Sigmoid colon (tissue), 6 donors: ENCODE measurements at regions not wholly inside any gene's neighbourhood (a gene's known extent, or its start where the extent isn't known, plus 50 kb on each side); places are given as distances from the start of the nearest gene placed in this dataset.

ENCODE experiments used
- DNase-seq: peaks from one replicate; pipeline ENCODE4 v3.0.0-alpha.2; 2019
- H3K27ac ChIP-seq, 4 donors: fragments of 200-600 bp; sonication (generic); one replicate each; pipeline ENCODE4 v1.5.1; 2016 to 2019; ENCODE audit warnings: mild to moderate bottlenecking in 1 of 4
- H3K27me3 ChIP-seq, 3 donors: fragments of 200-600 bp; sonication (generic); one replicate each; pipeline ENCODE4 v1.5.1; 2019; ENCODE audit warnings: mild to moderate bottlenecking in 1 of 3
- H3K36me3 ChIP-seq, 4 donors: fragments of 200-600 bp; sonication (generic); one replicate each; pipeline ENCODE4 v1.5.1; 2016 to 2019
- H3K4me1 ChIP-seq, 4 donors: fragments of 200-600 bp; sonication (generic); one replicate each; pipeline ENCODE4 v1.5.1; 2017 to 2019
- H3K4me3 ChIP-seq, 4 donors: fragments of 200-600 bp; sonication (generic); one replicate each; pipeline ENCODE4 v1.5.1; 2017 to 2019; ENCODE audit warnings: mild to moderate bottlenecking in 2 of 4, moderate library complexity in 1 of 4
- H3K9me3 ChIP-seq, 4 donors: fragments of 200-600 bp in 3 of 4; sonication (generic) in 3 of 4; one replicate each; pipeline versions ENCODE4 v1.5.1 to v1.6.1; 2013 to 2019
- CTCF ChIP-seq, 4 experiments: fragments of 450-650 bp in 3 of 4; fragments of 200-600 bp in 1 of 4; IDR thresholded peaks; one replicate each; pipeline ENCODE4 v1.5.1; 2016 to 2019; ENCODE audit warnings: antibody characterized with exemption in 4 of 4, mild to moderate bottlenecking in 3 of 4, moderate library complexity in 2 of 4
- EP300 ChIP-seq, 4 donors: sonication (generic); formaldehyde crosslinking; IDR thresholded peaks; one replicate each; pipeline ENCODE4 v1.6.1; 2017; ENCODE audit warnings: antibody characterized with exemption in 4 of 4
- POLR2A ChIP-seq, 2 donors: fragments of 450-650 bp; IDR thresholded peaks; one replicate each; pipeline ENCODE4 v1.6.1; 2016; ENCODE audit warnings: antibody characterized with exemption in 2 of 2, mild to moderate bottlenecking in 2 of 2, moderate library complexity in 2 of 2
- POLR2AphosphoS5 ChIP-seq, 4 donors: sonication (generic); formaldehyde crosslinking; IDR thresholded peaks; one replicate each; pipeline ENCODE4 v1.6.1; 2017; ENCODE audit warnings: antibody characterized with exemption in 4 of 4
- WGBS, 2 donors: extraction: QIAGEN DNeasy Blood & Tissue Kit; methylation state at CpG; one replicate each; pipeline ENCODE4 v1.1.7; 2013; 5-methylcytosine and 5-hydroxymethylcytosine counted together
- intact Hi-C: fragments of 100-400 bp; cut with DNase I; formaldehyde crosslinking; loops from one replicate; pipeline ENCODE4 v1.15.1; 2023
- donor health status: healthy with polysubstance abuse.
- donor health status: healthy.

- intact Hi-C loops, result no loop called here
- WGBS, 2 donors, result 40 to 62% methylated on average over 6 of the region's 6 CpGs
- H3K4me1 ChIP-seq, result no peaks in the 10 kb centered on the region
- H3K27me3 ChIP-seq, result no peaks in the 10 kb centered on the region
- no peak for DNase-seq
- no peaks in the 10 kb centered on the region for H3K9me3 ChIP-seq
- H3K4me3 ChIP-seq, result no peak overlapping the region
- TF ChIP-seq POLR2AphosphoS5 (IDR thresholded peaks at IDR 0.05), result no peak
- TF ChIP-seq POLR2A (IDR thresholded peaks at IDR 0.05), result no peak
- TF ChIP-seq CTCF (IDR thresholded peaks at IDR 0.05), result no peak
- TF ChIP-seq EP300 (IDR thresholded peaks at IDR 0.05), result no peak
- H3K27ac ChIP-seq, result no peak overlapping the region
- no peaks in the 10 kb centered on the region for H3K36me3 ChIP-seq
Observed at GRCh38 chr2:76569819-76570218, 859.1 kb upstream of the GCFC2 start.

- H3K4me3 ChIP-seq, result no peak overlapping the region
- TF ChIP-seq CTCF (IDR thresholded peaks at IDR 0.05) (no peak), POLR2AphosphoS5 (IDR thresholded peaks at IDR 0.05) (no peak), EP300 (IDR thresholded peaks at IDR 0.05) (no peak), POLR2A (IDR thresholded peaks at IDR 0.05) (no peak)
- intact Hi-C loops, result no loop called here
- H3K4me1 ChIP-seq, result no peaks in the 10 kb centered on the region
- no peak for DNase-seq
- H3K27ac ChIP-seq, result no peak overlapping the region
- 76 to 82% methylated on average over 5 of the region's 5 CpGs for WGBS, 2 donors
- H3K27me3 ChIP-seq, result no peaks in the 10 kb centered on the region
- no peaks in the 10 kb centered on the region for H3K9me3 ChIP-seq
- no peaks in the 10 kb centered on the region for H3K36me3 ChIP-seq
Observed at GRCh38 chr2:76567478-76567877, 856.8 kb upstream of the GCFC2 start.

GRCh38 chr2:76564734-76565133 is 854.0 kb upstream of the GCFC2 start:
- no peaks in the 10 kb centered on the region for H3K36me3 ChIP-seq
- no peaks in the 10 kb centered on the region for H3K4me1 ChIP-seq
- no peak for DNase-seq
- 67 to 81% methylated on average over 2 of the region's 2 CpGs for WGBS, 2 donors
- H3K27ac ChIP-seq, result no peak overlapping the region
- TF ChIP-seq POLR2AphosphoS5 (IDR thresholded peaks at IDR 0.05) (no peak), POLR2A (IDR thresholded peaks at IDR 0.05) (no peak), EP300 (IDR thresholded peaks at IDR 0.05) (no peak), CTCF (IDR thresholded peaks at IDR 0.05) (no peak)
- no peaks in the 10 kb centered on the region for H3K9me3 ChIP-seq
- H3K27me3 ChIP-seq, result no peaks in the 10 kb centered on the region
- intact Hi-C loops, result no loop called here
- H3K4me3 ChIP-seq, result no peak overlapping the region

GRCh38 chr2:76563730-76564129 is 853.0 kb upstream of the GCFC2 start:
- Histone ChIP-seq H3K27ac (no peak overlapping the region), H3K4me1 (no peaks in the 10 kb centered on the region), H3K27me3 (no peaks in the 10 kb centered on the region), H3K36me3 (no peaks in the 10 kb centered on the region), H3K9me3 (no peaks in the 10 kb centered on the region), H3K4me3 (no peak overlapping the region)
- 86 to 91% methylated on average over 9 of the region's 9 CpGs for WGBS, 2 donors
- intact Hi-C loops, result no loop called here
- DNase-seq, result no peak
- no peak for TF ChIP-seq EP300 (IDR thresholded peaks at IDR 0.05)
- no peak for TF ChIP-seq CTCF (IDR thresholded peaks at IDR 0.05)
- no peak for TF ChIP-seq POLR2AphosphoS5 (IDR thresholded peaks at IDR 0.05)
- no peak for TF ChIP-seq POLR2A (IDR thresholded peaks at IDR 0.05)

- TF ChIP-seq POLR2AphosphoS5 (IDR thresholded peaks at IDR 0.05) (no peak), POLR2A (IDR thresholded peaks at IDR 0.05) (no peak), CTCF (IDR thresholded peaks at IDR 0.05) (no peak), EP300 (IDR thresholded peaks at IDR 0.05) (no peak)
- intact Hi-C loops, result no loop called here
- no peak overlapping the region for H3K27ac ChIP-seq
Observed at GRCh38 chr2:76558157-76558556, 847.4 kb upstream of the GCFC2 start.

More at GRCh38 chr2:76558157-76558556, 847.4 kb upstream of the GCFC2 start:
- Histone ChIP-seq H3K4me1 (no peaks in the 10 kb centered on the region), H3K4me3 (no peak overlapping the region), H3K9me3 (no peaks in the 10 kb centered on the region), H3K27me3 (no peaks in the 10 kb centered on the region), H3K36me3 (no peaks in the 10 kb centered on the region)
- DNase-seq, result no peak
